Neutrophil (primary cell): ENCODE measurements at regions not wholly inside any gene's neighbourhood (a gene's known extent, or its start where the extent isn't known, plus 50 kb on each side); places are given as distances from the start of the nearest gene placed in this dataset.
A peak's percentile ranks its signal among the peaks of the same experiment; 100 is the strongest.

ENCODE experiments used
- H3K27ac ChIP-seq: fragments of 200-600 bp; sonication (generic); 2 replicates; pipeline ENCODE4 v1.5.1; 2016; ENCODE audit warnings: mild to moderate bottlenecking, moderate library complexity
- H3K27me3 ChIP-seq: fragments of 200-600 bp; sonication (generic); 2 replicates; pipeline ENCODE4 v1.6.0; 2016; ENCODE audit warnings: mild to moderate bottlenecking
- H3K36me3 ChIP-seq: fragments of 200-600 bp; sonication (generic); 2 replicates; pipeline ENCODE4 v1.5.1; 2017
- H3K4me1 ChIP-seq, 2 experiments: fragments of 200-600 bp in 1 of 2; sonication (generic) in 1 of 2; 1 replicate in 1 of 2; 2 replicates in 1 of 2; pipeline versions ENCODE4 v1.5.1 to v1.6.1; 2013 to 2016; ENCODE audit warnings: low read depth in 1 of 2, low read length in 1 of 2, mild to moderate bottlenecking in 1 of 2, moderate library complexity in 1 of 2; ENCODE audit not compliant: control insufficient read depth in 1 of 2, insufficient read depth in 1 of 2
- H3K4me3 ChIP-seq, 2 experiments: fragments of 200-600 bp in 1 of 2; sonication (generic) in 1 of 2; 1 replicate in 1 of 2; 2 replicates in 1 of 2; pipeline ENCODE4 v1.5.1; 2013 to 2016; ENCODE audit warnings: low read depth in 1 of 2, low read length in 1 of 2, mild to moderate bottlenecking in 1 of 2, moderate library complexity in 1 of 2
- H3K9me3 ChIP-seq: fragments of 200-600 bp; sonication (generic); 2 replicates; pipeline ENCODE4 v1.5.1; 2016
- CTCF ChIP-seq: fragments of 200-600 bp; sonication (generic); IDR thresholded peaks from 2 replicates; pipeline ENCODE4 v1.5.1; 2016; ENCODE audit warnings: antibody characterized with exemption

- H3K27me3 ChIP-seq, result no peaks in the 10 kb centered on the region
- peaks cover 0 to 7% of the 10 kb centered on the region in 2 experiments for H3K4me1 ChIP-seq
- no peak overlapping the region for H3K27ac ChIP-seq
- H3K36me3 ChIP-seq, result no peaks in the 10 kb centered on the region
- H3K9me3 ChIP-seq, result no peaks in the 10 kb centered on the region
- H3K4me3 ChIP-seq, result no peak overlapping the region
- no peak for TF ChIP-seq CTCF
Observed at GRCh38 chr6:8739454-8739853, 304.1 kb upstream of the SLC35B3 start.

- no peak for TF ChIP-seq CTCF
- no peaks in the 10 kb centered on the region for H3K27me3 ChIP-seq
- peaks cover 0 to 7% of the 10 kb centered on the region in 2 experiments for H3K4me1 ChIP-seq
- no peaks in the 10 kb centered on the region for H3K36me3 ChIP-seq
- no peaks in the 10 kb centered on the region for H3K9me3 ChIP-seq
- no peak overlapping the region for H3K4me3 ChIP-seq
- no peak overlapping the region for H3K27ac ChIP-seq
Observed at GRCh38 chr6:8738951-8739350, 303.6 kb upstream of the SLC35B3 start.

GRCh38 chr6:8736156-8736895 is 301.0 kb upstream of the SLC35B3 start:
- Histone ChIP-seq H3K27ac (no peak overlapping the region), H3K4me3 (no peak overlapping the region), H3K36me3 (no peaks in the 10 kb centered on the region), H3K4me1 (peaks cover 18 to 20% of the 10 kb centered on the region in 2 experiments), H3K27me3 (no peaks in the 10 kb centered on the region), H3K9me3 (no peaks in the 10 kb centered on the region)
- no peak for TF ChIP-seq CTCF

- no peaks in the 10 kb centered on the region for H3K9me3 ChIP-seq
- TF ChIP-seq CTCF, result no peak
- no peaks in the 10 kb centered on the region for H3K36me3 ChIP-seq
- H3K4me3 ChIP-seq, result no peak overlapping the region
- H3K27ac ChIP-seq, result no peak overlapping the region
- H3K27me3 ChIP-seq, result no peaks in the 10 kb centered on the region
- H3K4me1 ChIP-seq, result peaks cover 20 to 24% of the 10 kb centered on the region in 2 experiments
Observed at GRCh38 chr6:8733879-8734278, 298.5 kb upstream of the SLC35B3 start.

- TF ChIP-seq CTCF, result no peak
- H3K36me3 ChIP-seq, result no peaks in the 10 kb centered on the region
- H3K4me3 ChIP-seq, result peak overlapping the region in 1 of 2 experiments; percentile 8
- H3K9me3 ChIP-seq, result no peaks in the 10 kb centered on the region
- no peaks in the 10 kb centered on the region for H3K27me3 ChIP-seq
- peaks cover 20 to 30% of the 10 kb centered on the region in 2 experiments for H3K4me1 ChIP-seq
- H3K27ac ChIP-seq, result peak overlapping the region; percentile 51
Observed at GRCh38 chr6:8731874-8732273, 296.5 kb upstream of the SLC35B3 start.
